Cardiac muscle cell (in vitro differentiated cells and primary cell): ENCODE measurements at regions not wholly inside any gene's neighbourhood (a gene's known extent, or its start where the extent isn't known, plus 50 kb on each side); places are given as distances from the start of the nearest gene placed in this dataset.

Experiments used
- DNase-seq, 2 donors: peaks; one replicate each; pipeline versions ENCODE4 v3.0.0 to v3.0.0-alpha.2; 2010 to 2017; ENCODE audit warnings: low read depth in 1 of 2, low spot score in 1 of 2
- H3K27ac ChIP-seq: fragments of 200-600 bp; sonication (generic); 2 replicates; pipeline ENCODE4 v1.5.1; 2016
- H3K27me3 ChIP-seq: fragments of 200-600 bp; sonication (generic); 2 replicates; pipeline ENCODE4 v1.6.0; 2016; ENCODE audit warnings: control low read depth
- H3K36me3 ChIP-seq: fragments of 200-600 bp; sonication (generic); 2 replicates; pipeline ENCODE4 v1.5.1; 2016; ENCODE audit warnings: control low read depth
- H3K4me1 ChIP-seq: fragments of 200-600 bp; sonication (generic); 2 replicates; pipeline ENCODE4 v1.8.1; 2017; ENCODE audit warnings: low read depth, mild to moderate bottlenecking, mixed run types
- H3K4me3 ChIP-seq: fragments of 200-600 bp; sonication (generic); 2 replicates; pipeline ENCODE4 v1.5.1; 2016; ENCODE audit warnings: mild to moderate bottlenecking
- H3K9me3 ChIP-seq: fragments of 200-600 bp; sonication (generic); 2 replicates; pipeline ENCODE4 v1.5.1; 2017; ENCODE audit warnings: low read depth, mild to moderate bottlenecking, control low read depth
- TF ChIP-seq, protein P1 (sequence below): IDR thresholded peaks from 2 replicates; pipeline ENCODE4 v1.5.1; 2012; ENCODE audit warnings: low read depth, mild to moderate bottlenecking, low read length

DNA sequence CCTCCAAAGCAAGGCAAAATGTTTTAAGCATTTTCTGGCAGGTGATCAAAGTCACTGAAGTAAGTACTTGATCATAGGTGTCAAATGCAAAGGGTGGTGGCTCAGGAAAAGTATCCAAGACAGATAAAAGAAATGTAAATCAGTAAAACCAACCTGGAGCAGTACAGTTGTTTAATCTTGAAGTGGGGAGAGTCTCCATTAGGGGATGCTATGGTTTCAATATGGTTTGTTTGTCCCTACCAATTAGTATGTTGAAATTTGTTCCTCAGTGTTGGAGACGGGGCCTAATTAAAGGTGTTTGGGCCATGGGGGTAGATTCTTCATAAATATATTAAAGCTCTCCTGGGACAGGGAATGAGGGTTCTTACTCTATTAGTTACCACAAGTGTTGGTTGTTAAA lies 1781.7 kb upstream of the PRR20A start:
- H3K4me1 ChIP-seq, result peaks cover 5% of the 10 kb centered on the region
- DNase-seq, result no peak
- H3K9me3 ChIP-seq, result no peaks in the 10 kb centered on the region
- TF ChIP-seq, protein P1, sequence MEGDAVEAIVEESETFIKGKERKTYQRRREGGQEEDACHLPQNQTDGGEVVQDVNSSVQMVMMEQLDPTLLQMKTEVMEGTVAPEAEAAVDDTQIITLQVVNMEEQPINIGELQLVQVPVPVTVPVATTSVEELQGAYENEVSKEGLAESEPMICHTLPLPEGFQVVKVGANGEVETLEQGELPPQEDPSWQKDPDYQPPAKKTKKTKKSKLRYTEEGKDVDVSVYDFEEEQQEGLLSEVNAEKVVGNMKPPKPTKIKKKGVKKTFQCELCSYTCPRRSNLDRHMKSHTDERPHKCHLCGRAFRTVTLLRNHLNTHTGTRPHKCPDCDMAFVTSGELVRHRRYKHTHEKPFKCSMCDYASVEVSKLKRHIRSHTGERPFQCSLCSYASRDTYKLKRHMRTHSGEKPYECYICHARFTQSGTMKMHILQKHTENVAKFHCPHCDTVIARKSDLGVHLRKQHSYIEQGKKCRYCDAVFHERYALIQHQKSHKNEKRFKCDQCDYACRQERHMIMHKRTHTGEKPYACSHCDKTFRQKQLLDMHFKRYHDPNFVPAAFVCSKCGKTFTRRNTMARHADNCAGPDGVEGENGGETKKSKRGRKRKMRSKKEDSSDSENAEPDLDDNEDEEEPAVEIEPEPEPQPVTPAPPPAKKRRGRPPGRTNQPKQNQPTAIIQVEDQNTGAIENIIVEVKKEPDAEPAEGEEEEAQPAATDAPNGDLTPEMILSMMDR, result no peak
- no peaks in the 10 kb centered on the region for H3K27me3 ChIP-seq
- H3K27ac ChIP-seq, result no peak overlapping the region
- no peak overlapping the region for H3K4me3 ChIP-seq
- H3K36me3 ChIP-seq, result no peaks in the 10 kb centered on the region

DNA sequence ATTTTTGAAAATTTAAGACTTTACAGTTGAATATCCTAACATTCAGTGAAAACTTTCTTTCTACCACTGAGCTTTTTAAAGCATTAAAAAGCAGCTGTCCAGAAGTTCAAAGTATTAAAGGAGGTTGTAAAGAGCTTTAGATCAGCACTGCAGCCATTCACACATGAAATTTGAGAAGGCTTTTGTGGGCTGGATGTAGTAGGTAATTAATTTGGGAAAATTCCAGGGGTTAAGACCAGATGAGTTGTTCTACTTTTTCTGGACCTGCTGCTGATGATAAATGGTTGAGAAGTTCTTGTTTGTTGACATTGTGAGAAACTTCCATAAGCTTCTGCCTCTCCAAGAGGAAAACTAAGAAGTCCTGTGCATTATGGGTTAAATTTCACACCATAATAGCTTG lies 1779.6 kb upstream of the PRR20A start:
- H3K4me1 ChIP-seq, result peaks cover 5% of the 10 kb centered on the region
- TF ChIP-seq, protein P1, result no peak
- no peak overlapping the region for H3K27ac ChIP-seq
- no peaks in the 10 kb centered on the region for H3K27me3 ChIP-seq
- no peaks in the 10 kb centered on the region for H3K36me3 ChIP-seq
- H3K4me3 ChIP-seq, result no peak overlapping the region
- no peaks in the 10 kb centered on the region for H3K9me3 ChIP-seq
- DNase-seq, result peak in 1 of 2 donors; percentile 3

DNA sequence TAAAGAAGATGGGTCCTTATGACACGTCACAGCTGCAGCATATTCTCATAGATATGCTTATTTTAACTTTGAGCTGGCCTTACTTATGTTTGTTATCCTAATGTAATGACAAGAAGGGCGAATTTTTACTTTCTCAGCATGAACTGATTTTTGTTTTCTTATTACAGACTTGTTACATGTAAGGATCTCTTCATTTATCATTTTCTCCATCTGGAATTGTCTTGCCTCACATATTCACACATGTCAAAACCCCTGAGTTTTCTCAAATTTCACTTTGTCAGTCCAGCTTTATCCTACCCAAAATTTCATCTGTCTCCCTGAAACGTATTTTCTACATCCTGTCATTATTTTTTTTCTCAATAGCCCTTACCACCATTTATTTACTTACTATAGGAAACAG lies 1774.0 kb upstream of the PRR20A start:
- TF ChIP-seq, protein P1, result no peak
- no peak overlapping the region for H3K27ac ChIP-seq

DNA sequence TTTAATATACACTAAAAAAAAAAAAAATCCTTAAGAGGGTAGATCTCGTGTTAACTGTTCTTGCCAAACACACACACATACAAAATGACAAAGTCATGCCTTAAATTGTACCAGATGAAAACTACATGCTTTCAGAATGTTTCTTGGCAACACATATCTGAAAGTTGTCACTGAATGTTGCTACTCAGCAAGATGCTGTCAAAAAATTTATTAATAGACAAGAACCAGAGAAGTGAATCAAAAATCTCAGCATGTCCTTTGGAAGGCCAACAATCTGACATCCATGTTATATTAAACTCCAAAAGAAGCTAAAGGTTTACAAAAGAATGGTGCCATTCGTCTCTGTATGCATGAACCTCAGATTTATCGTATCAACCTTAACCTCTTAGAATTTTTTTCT lies 1746.2 kb upstream of the PRR20A start:
- no peaks in the 10 kb centered on the region for H3K9me3 ChIP-seq
- no peaks in the 10 kb centered on the region for H3K4me1 ChIP-seq
- H3K27ac ChIP-seq, result no peak overlapping the region
- DNase-seq, result no peak
- H3K36me3 ChIP-seq, result no peaks in the 10 kb centered on the region
- TF ChIP-seq, protein P1, result no peak
- H3K27me3 ChIP-seq, result no peaks in the 10 kb centered on the region
- no peak overlapping the region for H3K4me3 ChIP-seq

More for the DNA sequence above, 1774.0 kb upstream of the PRR20A start:
- no peak for DNase-seq
- Histone ChIP-seq H3K27me3 (no peaks in the 10 kb centered on the region), H3K9me3 (no peaks in the 10 kb centered on the region), H3K4me3 (no peak overlapping the region), H3K4me1 (no peaks in the 10 kb centered on the region), H3K36me3 (no peaks in the 10 kb centered on the region)

DNA sequence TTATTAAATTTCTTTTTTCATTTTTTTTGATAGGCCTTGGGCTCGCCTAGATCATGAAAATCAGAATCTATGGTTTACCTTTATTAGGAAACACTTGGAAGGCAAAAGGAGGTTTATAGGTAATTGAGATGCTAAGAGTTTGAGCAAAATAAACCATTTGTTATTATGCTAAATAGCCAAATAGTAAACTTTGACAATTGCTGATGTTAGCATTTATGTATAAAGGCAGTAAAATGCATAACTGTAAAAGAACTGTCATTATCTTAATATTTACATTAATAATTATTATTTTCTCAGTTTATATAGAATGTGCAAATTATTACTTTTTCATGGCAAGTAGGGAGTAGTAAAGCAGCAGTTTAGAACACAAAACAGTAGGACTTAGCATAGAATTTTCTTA lies 1737.8 kb upstream of the PRR20A start:
- Histone ChIP-seq H3K27ac (no peak overlapping the region), H3K4me3 (no peak overlapping the region), H3K36me3 (no peaks in the 10 kb centered on the region), H3K4me1 (no peaks in the 10 kb centered on the region), H3K27me3 (no peaks in the 10 kb centered on the region), H3K9me3 (no peaks in the 10 kb centered on the region)
- TF ChIP-seq, protein P1, result no peak
- DNase-seq, result no peak

DNA sequence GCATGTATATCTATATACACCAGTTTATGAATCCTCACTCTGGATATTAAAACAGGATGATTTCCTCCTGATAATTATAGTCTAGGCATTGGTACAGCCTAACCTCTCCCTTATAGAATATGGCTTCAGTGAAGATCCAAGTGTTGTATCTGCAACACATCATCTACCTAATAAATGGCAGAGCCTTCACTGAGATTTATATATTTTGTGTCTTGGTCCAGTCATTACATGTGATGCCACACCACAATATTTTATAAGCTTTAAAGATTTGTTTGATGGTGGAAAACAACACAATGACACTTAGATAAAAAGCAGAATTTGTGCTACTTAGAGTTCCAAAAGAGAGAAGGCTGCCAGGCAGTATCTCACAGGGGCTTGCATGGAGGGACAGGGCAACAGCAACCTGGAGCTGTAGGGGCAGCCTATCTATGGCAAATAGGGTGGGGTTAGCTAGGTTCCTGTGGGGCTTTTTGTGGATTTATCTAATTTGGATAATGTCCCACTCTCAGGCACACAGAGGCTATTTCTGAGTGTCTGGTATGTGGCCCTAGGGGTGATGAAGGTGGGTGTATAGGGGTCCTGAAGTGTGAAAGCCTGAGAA lies 1736.7 kb upstream of the PRR20A start:
- H3K9me3 ChIP-seq, result no peaks in the 10 kb centered on the region
- H3K27me3 ChIP-seq, result no peaks in the 10 kb centered on the region
- no peaks in the 10 kb centered on the region for H3K4me1 ChIP-seq
- H3K36me3 ChIP-seq, result no peaks in the 10 kb centered on the region
- H3K4me3 ChIP-seq, result no peak overlapping the region
- TF ChIP-seq, protein P1, result no peak
- no peak overlapping the region for H3K27ac ChIP-seq
- no peak for DNase-seq
